ENCODE measurements at regions not wholly inside any gene's neighbourhood (a gene's known extent, or its start where the extent isn't known, plus 50 kb on each side); places are given as distances from the start of the nearest gene placed in this dataset.
A peak's percentile ranks its signal among the peaks of the same experiment; 100 is the strongest.

- peak; percentile 77 for DNase-seq (ENCODE audit: low read depth)
- no peak overlapping the region for H3K4me3 ChIP-seq (ENCODE audit: low read depth, low read length)
- TF ChIP-seq CTCF (conservative IDR thresholded peaks at IDR 0.05; ENCODE audit: low read depth, low read length), result no peak
These were observed 95.8 kb upstream of the COL1A2 start for GRCh38 chr7:94298943-94299342.

- no peak overlapping the region for H3K4me3 ChIP-seq (ENCODE audit: low read depth, low read length)
- no peak for TF ChIP-seq CTCF (conservative IDR thresholded peaks at IDR 0.05; ENCODE audit: low read depth, low read length)
- DNase-seq (ENCODE audit: low read depth), result no peak
These were observed 94.4 kb upstream of the COL1A2 start for GRCh38 chr7:94300176-94300835.

- TF ChIP-seq CTCF (conservative IDR thresholded peaks at IDR 0.05; ENCODE audit: low read depth, low read length), result peak; percentile 38
- H3K4me3 ChIP-seq (ENCODE audit: low read depth, low read length), result peak overlapping the region; percentile 9
- peak; percentile 99 for DNase-seq (ENCODE audit: low read depth)
These were observed 93.6 kb upstream of the COL1A2 start for GRCh38 chr7:94301024-94301586.

GRCh38 chr7:94303118-94303517, 91.6 kb upstream of the COL1A2 start:
- DNase-seq (ENCODE audit: low read depth), result no peak
- no peak for TF ChIP-seq CTCF (conservative IDR thresholded peaks at IDR 0.05; ENCODE audit: low read depth, low read length)
- no peak overlapping the region for H3K4me3 ChIP-seq (ENCODE audit: low read depth, low read length)

GRCh38 chr7:94303695-94304094, 91.0 kb upstream of the COL1A2 start:
- no peak for TF ChIP-seq CTCF (conservative IDR thresholded peaks at IDR 0.05; ENCODE audit: low read depth, low read length)
- DNase-seq (ENCODE audit: low read depth), result peak; percentile 94
- no peak overlapping the region for H3K4me3 ChIP-seq (ENCODE audit: low read depth, low read length)

- DNase-seq (ENCODE audit: low read depth), result no peak
- no peak for TF ChIP-seq CTCF (conservative IDR thresholded peaks at IDR 0.05; ENCODE audit: low read depth, low read length)
- no peak overlapping the region for H3K4me3 ChIP-seq (ENCODE audit: low read depth, low read length)
These were observed 89.8 kb upstream of the COL1A2 start for GRCh38 chr7:94304878-94305277.

- no peak for TF ChIP-seq CTCF (conservative IDR thresholded peaks at IDR 0.05; ENCODE audit: low read depth, low read length)
- no peak for DNase-seq (ENCODE audit: low read depth)
- H3K4me3 ChIP-seq (ENCODE audit: low read depth, low read length), result no peak overlapping the region
These were observed 88.9 kb upstream of the COL1A2 start for GRCh38 chr7:94305836-94306235.
